HG03025 (cell line): ENCODE measurements at regions not wholly inside any gene's neighbourhood (a gene's known extent, or its start where the extent isn't known, plus 50 kb on each side); places are given as distances from the start of the nearest gene placed in this dataset.
"Not testable (repeated sequence)": the region's sequence is repeated elsewhere in the genome, so short reads cannot be mapped to it uniquely, and the experiment has no call there.

ENCODE experiments used
- ATAC-seq: cut with Tn5 transposase; IDR thresholded peaks from one replicate; pipeline ENCODE4 v1.9.1; 2021; ENCODE audit warnings: mild to moderate bottlenecking, moderate library complexity; ENCODE audit not compliant: unreplicated experiment, low FRiP score

DNA sequence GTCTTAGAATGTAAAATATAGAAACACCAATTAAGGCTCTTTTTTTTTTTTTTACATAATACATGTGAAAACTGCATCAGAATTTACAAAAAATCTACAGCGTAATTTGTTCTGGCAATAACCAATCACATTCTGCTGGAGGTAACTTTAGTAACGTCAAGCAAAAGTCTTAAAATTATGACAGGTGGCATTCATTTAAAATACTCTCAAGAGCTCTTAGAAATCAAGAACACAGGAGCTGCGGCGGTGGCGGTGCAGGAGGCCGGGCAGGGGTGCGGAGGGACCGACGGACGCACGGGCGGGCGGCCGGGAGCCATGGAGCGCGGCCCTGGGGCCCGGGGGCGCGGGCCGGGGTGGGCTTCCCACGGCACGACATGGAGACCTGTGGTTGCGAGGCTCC is 202.4 kb downstream of the USP22 start:
- ATAC-seq: not testable (repeated sequence)

DNA sequence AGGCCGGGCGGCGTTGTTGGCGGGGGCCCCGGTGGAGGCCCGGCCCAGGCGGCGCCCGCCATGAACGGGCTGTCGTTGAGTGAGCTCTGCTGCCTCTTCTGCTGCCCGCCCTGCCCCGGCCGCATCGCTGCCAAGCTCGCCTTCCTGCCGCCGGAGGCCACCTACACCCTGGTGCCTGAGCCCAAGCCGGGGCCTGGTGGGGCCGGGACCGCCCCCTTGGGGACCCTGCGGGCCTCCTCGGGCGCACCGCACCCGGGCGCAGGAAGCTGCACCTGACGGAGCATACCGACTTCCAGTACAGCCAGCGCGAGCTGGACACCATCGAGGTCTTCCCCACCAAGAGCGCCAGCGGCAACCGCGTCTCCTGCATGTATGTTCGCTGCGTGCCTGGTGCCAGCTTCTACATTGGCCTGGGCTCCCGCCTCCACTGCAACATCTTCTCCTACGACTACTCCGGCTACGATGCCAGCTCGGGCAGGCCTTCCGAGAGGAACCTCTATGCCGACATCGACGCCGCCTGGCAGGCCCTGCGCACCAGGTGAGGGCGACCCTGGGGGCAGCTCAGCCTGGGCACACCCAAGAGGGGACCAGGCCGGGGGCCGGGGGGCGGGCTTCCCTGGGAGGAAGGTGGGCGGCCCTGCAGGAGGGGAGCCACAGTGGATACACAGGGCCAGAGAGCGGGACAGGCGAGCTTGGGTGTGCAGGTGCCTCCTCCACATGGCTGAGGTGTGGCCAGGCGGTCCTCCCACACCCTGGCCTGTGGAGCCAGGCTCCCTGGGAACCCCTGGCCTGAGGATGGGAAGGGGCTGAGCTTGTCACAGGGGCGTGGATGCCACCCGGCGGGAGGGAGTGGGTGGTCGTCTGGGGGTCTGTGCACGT is 201.6 kb downstream of the USP22 start:
- not testable (repeated sequence) for ATAC-seq

DNA sequence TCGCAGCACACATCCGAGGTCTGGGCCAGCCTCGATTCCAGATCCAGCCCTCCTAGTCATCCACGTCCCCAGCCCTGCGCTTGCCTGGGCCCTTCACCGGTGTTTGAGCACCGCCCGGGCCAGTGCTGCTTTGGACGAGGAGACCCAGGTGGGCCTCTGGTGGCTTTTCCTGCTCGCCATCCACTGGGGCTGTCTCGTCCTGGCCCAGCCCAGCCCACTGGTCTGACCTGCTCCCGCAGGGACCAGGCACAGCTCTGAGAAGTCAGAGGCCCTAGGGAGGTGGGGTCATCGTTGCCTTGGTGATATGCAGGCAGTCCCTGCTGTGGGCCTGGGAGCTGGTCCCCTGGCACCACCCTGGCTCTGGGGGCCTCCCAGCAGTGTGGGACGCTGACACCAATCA is 200.8 kb downstream of the USP22 start:
- not testable (repeated sequence) for ATAC-seq

DNA sequence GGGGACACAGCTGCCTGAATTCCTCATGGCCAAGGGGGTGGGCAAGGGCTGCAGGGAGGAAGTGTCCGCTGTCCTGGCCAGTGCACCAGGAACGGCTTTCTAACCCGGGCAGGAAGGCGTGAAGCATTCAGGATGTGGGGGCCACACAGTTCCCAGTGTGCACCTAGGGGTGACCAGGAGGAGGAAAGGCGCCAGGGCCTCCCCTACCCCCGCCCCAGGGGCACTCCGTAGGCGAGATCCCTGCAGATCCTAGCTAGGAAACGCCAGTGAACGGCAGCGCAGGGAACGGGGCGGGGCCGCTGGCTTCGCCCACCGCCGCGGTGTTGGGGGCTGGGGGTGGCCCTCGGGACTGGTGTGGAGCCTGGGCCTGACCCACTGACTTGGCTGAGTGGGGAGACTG is 199.6 kb downstream of the USP22 start:
- not testable (repeated sequence) for ATAC-seq

DNA sequence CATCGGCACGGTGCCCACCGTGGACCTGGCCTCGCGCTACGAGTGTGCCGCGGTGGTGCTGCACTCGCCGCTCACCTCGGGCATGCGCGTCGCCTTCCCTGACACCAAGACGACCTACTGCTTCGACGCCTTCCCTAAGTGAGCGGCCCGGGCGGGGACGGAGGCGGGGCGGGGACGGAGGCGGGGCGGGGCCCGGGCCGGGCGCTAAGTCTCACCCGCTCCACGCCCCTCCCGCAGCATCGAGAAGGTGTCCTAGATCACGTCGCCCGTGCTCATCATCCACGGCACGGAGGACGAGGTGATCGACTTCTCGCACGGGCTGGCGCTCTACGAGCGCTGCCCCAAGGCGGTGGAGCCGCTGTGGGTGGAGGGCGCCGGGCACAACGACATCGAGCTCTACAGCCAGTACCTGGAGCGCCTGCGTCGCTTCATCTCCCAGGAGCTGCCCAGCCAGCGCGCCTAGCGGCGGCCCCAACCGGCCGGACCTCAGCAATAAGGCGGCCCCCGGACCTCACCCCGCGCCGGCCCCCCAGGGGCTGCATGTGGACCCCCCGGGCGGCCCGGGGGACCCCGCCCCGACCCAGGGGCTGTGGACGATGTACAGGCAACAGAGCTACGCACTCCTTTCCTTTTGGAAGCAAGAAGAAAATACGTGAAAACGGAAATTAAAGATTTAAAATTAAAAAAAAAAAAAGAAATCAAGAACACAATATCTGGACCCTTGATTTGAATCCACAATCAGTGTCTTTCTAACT is 198.8 kb downstream of the USP22 start:
- ATAC-seq: not testable (repeated sequence)

DNA sequence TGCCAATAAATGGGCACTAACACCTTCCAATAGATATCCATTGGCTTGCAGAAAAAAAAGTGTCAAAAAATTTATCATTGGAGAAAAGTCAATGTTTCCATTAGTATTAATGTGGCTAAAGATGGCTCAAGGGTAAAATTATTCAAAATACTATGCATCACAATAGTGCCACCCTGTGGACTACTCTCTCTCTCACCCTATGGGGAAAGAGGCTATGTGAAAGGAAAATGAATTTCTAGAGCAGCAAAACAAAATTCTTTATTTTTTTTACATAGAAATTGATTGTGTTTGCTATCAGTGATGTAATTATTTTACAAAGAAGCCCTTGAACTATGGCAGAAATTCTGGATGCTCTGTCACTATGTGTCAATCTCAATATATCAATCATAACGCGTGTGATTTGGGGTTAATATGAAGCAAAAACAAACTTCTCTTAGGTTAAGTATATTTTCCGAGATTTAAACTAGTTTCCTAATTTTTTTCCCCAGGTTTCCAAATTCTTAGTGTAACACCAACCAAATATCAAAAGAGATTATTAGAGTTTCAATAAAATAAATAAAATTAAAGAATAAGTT is 193.9 kb downstream of the USP22 start:
- ATAC-seq: not testable (repeated sequence)

DNA sequence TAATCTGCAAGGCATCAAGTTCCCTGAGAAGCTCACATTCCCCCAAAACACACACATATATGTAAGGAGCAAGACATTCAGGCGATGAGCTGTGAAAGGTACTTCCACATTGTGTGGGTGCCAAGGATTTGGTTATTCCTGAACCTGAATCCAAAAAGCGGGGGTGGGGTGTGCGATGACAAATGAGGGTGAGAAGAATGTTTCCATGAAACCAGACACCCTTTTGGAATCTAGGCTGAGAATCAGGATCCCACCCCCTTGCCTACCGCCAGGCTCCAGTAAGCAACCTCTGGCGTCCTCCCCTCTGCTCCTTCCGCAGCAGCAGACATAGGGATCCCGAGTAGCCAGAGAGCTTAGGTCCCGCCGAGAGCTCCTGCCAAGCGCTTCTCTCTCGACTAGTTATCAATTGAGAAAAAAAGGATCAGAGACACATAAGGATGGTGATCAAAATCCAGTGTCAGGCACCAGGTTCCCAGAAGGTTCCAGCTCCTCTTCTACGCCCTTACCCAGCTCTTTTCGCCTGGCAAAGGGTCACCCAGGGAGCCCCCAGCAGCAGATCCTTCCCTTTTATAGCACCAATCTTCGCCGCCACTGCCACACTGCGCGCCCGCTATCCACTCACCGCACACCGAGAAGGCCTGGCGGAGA is 191.1 kb downstream of the USP22 start:
- not testable (repeated sequence) for ATAC-seq

DNA sequence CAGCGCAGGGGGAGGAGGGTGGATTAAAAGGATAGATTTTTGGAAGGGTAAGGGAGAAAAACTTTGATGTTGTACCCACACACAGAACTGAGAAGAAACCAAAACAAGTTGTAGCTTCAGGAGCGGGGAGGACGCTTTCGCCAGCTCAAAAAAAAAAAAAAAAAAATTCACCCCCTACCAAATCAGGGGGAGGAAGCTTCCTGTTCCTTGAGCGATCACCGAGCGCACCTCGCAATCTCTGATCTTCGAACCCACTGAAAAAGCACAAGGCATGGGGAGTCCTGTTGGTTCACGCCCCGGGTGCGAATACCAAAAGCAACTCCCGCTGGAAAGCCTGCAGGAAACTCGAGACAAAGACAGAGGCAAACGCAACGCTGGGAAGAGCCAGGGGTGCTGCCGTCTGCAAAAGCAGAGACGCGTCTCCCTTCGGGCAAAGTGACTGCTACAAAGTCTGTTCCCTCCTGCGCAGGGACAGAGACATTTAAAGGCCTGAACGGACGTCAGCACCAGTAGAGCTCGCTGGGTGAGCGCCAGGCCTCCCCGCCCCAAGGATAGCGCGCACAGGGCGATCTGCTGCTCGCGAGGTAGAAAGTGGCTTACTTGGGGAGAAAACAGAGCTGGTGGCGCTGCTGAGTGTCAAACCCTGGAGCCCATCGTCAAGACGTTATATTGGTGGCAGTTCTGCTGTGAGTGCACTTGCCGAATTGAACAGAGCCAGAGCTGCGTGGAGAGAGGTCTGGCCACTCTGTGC is 190.4 kb downstream of the USP22 start:
- no peak for ATAC-seq

DNA sequence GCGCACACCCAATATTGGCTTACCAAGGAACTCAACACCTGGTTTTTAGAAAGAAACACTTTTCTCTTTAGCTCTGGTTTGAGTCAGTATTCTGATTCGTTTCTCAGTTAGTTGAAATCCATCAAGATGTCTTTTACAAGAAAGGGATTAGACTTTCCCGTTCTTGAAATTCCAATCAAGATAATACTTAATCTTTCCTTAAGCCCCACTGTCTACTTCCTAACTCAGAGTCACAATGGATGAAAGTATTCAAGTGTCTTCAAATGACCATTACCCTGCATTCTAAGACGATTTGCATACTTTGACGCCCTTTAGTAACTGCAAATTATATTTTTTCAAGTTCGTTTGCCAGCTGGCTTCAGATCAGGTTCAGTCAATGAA is 189.8 kb downstream of the USP22 start:
- no peak for ATAC-seq

DNA sequence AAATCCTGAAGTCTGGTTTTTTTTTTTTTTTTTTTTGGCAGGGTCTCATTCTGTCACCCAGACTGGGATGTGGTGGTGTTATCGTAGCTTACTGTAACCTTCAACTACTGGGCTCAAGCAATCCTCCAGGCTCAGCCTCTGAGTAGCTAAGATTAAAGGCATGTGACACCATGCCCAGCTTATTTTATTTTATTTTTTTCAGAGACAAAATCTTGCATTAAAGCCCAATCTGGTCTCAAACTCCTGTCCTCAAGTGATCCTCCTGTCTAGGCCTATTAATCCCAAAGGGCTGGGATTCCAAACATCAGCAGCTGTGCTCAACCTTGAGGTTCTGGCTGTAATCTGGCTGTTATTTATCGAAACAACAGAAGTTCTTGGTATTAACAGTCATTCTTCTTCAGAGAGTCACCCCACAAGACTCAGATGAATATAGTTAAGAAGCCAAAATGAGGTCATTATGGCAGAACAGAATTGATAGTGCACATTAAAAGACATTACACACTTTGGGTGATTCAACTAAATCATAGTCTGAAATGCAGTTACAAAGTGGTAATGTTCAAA is 186.8 kb downstream of the USP22 start:
- not testable (repeated sequence) for ATAC-seq

DNA sequence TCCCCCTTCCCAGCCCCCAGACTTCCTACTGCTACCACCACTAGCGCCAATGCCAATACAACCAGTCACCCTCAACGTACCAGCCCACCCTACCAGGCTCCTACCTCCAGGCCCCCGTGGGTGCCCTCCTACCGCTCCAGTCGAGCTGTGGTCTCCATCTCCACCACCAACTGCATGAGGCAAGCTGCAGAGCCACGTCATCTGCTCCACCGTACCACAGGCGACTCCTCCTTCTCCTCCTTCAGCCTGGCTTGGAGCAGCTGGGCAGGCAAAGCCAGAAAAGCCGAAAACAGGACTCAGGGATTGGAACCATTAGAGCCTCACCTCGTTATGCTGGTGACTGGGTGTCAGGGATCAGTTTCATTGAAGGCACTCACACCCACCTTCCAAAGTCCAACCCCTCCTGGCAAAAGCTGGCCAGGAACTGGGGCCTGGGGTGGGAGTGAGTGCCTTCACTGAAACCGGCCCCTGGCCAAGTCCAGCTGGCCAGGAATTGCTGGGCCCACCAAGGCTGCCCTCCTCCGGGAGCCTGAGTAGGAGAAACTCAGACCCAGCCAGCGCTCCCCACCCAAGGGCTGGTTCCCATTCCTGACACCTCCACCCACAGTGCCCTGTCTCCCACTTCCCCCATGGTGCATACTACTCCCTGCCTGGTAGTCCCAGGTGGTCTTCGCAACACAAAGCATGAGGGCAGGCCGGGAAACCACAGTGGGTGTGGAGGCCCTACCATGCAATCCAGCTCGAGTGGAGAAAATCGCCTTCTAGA is 176.2 kb downstream of the USP22 start:
- ATAC-seq: not testable (repeated sequence)

DNA sequence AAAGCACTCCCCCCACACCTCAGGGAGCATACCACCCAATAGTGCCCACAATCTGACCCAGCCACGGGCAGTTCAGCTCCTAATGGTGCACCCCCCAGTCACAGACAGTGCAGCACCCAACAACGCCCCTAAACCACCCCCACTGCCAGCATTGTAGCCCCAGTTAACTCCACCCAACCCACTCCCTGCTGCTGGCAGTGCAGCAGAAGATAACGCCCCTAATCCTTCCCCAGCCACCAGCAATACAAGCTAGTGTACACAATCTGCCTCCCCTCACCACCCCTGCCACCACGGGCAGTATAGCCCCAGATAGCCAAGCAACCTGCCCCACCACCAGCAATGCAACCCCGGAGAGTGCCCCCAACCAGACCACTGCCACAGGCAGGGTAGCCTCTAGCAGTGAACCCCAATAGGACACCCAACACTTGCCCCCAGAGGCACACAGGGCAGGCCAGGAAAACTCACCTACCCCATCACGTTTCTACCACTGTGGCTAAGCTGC is 175.3 kb downstream of the USP22 start:
- ATAC-seq: not testable (repeated sequence)

DNA sequence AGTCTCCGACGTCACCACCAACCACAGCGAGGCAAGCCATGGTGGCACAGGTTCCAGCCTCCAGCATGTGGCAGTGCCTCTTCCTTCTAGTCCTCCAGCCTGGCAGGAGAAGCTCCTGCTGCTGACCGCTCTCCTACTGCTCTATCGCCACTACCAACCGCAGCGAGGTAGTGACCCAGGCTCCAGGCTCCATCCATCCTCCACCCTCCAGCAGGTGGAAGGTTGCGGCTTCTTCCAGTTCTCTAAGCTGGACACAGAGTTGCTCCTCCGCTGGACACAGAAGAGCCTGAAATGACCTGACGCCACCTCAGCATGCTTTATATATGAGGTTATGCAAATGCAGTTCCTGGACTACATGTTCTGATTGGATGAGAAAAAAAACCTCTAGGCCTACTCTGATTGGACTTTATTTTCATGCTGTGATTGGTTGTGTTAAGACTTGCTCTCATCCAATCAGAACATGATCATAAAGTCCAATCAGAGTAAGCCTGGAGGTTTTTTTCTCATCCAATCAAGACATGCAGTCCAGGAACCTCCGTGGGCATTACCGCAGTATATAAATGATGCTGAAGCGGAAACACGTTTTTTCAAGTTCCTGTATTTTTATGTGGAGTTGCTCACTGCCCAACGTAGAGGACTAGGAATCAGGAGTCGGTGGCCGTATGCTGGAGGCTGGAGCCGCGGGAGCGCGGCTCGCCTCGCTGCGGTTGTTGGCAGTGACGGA is 174.7 kb downstream of the USP22 start:
- not testable (repeated sequence) for ATAC-seq

DNA sequence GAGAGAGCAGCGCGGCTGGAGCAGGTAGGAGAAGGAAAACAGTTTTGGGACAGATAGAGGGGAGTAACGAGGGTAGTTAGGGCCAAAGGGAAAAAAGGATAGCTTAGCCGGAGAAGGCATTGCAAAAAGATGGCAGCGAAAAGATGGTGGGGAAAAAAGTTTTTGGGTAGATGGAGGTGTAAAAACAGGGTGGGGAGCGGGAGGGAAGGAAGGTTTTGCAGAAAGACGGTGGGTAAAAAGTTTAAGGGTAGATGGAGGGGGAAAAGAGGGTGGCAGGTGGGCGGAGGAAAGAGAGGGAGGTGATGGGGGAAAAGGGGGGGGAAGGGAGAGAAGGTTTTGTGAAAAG is 174.2 kb downstream of the USP22 start:
- not testable (repeated sequence) for ATAC-seq

DNA sequence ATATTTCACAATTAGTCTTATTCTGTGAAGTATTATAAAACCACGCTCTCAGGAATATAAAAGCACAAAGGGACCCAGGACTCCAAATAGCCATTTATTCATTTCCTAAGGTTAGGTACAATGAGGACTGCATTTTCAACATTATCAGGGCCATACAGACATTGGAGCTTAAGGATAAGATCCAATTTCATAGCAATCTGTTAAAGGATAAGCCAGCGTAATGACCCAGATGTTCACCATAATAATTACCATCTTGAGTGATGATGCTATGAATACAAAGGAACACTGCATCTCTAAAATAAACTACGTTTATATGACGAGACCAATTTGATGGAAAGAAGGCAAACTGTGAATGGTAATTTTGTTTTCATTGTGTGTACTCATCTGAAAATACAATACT is 169.6 kb downstream of the USP22 start:
- not testable (repeated sequence) for ATAC-seq

DNA sequence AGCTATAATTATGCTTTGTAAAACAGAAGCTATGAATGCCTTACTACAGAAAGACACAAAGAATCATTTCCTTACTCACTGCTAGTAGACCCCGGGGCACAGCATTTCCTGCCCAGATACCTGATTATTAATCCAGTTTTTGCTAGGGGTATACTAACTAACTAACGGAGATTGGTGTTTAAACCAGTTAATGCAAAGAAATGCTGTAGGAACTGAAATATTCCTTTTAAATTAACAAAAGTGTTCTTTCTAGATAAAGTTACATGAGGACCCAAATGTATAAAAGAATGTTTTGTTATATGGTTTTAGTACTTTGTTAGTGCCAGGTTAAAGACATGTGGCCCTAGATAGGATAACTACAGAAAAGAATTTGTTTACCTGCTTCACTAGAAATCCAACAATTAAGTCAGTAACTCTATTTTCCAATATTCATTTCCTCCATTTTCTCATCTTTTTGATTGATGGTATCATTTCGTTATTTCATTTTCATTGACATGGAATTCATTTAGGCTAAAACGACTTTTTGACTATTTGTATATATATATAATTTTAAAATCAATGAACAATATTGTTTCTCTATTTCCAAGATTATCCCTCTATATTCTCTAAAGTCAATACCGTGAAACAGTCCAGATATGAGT is 169.0 kb downstream of the USP22 start:
- ATAC-seq: not testable (repeated sequence)

DNA sequence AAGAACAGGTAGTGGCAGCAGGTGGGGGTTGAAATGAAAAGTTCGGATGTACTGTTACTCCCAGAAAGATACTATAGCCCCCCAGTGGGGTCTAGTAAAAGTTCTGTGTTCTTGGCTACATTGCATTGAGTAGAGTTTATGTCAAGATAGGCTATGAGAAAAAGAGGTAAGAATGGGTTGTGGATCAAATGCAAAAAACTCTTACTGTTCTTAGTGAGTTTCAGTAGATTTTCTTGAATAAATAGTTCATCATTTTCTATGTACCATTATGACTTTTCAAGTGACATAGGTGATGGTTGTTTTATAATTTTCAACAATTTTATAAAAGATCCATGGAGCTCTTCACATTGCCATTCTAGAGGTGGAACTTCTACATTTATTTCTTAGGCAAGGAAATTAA is 165.4 kb downstream of the USP22 start:
- ATAC-seq: not testable (repeated sequence)

DNA sequence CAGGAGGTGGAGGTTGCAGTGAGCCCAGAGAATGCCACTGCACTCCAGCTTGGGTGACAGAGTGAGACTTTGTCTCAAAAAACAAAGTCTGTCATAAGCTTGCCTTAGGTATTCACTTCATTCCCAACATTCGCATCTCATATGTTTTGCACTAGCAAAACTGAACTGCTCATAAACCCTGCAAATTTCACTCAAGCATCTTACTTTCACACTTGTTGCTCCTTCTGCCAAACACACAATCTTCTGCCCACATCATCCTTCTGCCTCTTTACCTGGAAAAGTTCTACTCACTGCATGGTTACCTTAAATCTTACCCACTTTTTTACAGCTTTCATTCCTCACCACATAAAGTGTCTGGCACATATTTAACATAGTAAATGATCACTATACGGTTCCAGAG is 152.5 kb downstream of the USP22 start:
- no peak for ATAC-seq
